ENCODE measurements at regions not wholly inside any gene's neighbourhood (a gene's known extent, or its start where the extent isn't known, plus 50 kb on each side); places are given as distances from the start of the nearest gene placed in this dataset.
"Not testable (repeated sequence)": the region's sequence is repeated elsewhere in the genome, so short reads cannot be mapped to it uniquely, and the experiment has no call there.

DNA sequence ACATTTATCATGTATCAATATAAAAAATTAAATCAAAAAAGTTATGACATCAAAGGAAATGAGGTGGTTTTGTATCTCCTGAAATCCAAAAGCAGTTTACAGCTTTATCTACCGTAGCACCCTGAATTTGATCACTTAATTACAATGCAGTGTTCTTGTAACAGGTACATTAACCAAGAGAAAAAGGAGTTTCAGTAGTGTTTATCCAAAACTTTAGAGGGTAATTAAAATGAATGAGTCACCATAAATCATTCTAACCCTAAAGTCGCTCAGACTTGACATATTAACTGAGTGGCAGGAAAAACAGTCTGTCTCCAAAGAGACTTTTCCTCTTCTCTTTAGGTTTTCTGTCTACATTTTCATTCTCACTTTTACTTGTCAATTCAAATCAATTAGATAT lies 907.6 kb upstream of the EPHA5 start:
- no peak for DNase-seq

DNA sequence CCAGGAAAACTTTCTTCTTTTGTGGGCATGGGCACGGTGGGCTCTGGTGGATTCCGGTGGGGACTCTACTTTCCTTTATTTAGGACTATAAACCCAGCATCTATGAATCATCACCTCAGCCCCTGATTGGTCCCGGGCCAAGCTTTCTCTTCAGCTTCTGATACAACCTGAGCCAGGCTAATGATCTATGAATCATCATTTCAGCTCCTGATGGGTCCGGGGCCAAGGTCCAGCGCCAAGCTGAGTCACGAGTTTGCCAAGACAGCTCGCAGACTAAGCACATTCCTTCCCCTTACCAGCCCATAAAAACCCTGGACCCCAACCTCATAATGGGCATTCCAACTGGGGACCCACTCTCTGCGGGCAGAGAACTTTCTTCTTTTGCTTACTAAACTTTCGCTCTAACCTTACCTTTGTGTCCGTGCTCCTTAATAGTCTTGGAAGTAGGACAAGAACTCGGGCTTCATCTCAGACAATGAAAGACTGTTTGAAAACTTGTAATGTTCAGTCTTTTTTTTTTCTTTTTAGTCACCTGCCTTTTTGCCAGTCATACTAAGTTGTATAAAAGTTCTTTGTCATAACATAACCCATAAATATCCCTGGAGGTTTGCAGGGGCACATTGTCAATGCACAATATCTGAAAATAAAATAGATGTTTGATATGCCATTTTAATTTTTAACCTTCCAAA lies 904.9 kb upstream of the EPHA5 start:
- DNase-seq = no peak

DNA sequence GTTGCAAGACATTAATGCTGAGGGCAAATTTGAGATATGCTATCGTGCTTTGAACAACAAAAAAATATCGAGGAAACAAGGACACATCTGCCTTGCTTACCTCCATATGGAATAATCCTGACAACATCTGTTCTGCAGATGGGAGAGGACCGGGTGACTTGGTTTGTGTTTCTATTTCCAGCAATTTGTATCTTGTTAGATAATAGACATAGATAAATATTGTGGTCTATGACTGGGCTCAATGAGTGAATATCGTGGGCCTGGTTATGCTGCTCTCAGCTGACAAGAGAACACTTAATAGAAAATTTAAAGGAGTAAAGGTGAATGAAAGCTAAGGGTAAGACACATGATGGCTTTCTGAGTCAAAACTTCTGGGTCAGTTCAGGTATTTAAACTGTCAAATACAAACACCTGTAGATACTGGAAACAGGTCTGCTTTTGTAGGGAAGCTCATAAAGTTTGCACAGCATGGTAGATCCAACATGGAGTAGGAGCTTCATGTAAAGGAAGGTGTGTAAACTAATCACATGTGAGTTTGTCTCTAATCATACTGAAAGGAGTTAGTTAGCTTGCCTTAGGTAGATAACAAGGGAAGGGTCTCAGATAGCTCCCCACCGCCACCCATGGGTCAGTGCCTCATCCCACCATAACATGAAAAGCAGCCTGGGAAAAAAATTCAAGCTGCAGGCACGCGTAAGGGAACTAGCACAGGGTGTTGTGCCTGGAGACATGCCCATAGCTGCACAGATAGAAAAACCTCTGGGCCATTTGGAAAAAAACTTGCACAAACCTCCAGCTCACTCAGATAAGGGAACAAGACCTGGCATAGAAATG lies 904.1 kb upstream of the EPHA5 start:
- no peak for DNase-seq

DNA sequence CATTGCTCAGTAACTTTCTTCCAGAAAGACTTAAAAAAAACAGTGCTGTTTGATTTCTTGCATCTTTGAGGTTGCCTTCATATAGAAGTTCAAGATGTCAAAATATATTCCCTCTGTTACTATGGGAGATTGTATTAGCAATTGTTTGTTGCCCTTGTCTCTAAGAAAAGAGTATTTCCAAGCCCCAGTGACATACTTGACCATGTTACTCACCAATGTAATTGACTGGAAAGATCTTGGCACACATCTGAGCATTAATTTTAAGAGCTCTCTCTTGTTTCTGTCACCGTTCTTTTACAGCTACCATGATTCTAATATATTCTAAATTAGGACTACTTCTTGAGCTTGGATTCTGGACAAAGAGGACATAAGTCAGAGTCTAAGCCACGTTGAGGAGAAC lies 902.7 kb upstream of the EPHA5 start:
- DNase-seq = no peak

DNA sequence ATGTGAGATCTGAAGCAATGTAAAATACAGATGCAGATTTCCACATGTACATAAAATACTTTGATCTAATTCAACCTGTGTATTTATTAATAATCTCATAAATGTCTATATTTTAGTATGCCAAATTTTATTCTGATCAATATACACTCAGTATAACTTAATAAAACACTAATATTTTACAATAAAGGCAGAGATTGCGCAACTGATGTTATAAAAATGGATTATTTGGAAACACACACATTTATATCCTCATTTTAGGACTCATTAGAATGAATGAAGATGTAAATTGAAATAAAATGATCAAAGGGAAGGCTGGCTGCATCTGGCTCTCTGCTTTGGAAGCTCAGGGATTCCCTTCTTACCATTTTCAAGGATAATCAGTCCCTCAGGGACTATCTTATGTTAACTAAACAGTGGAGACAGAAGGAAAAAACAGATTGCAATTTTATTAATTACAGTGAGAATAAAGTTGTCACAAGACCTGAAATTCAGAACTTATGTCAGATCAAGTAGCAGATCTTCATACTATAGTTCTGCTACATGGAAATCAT lies 900.9 kb upstream of the EPHA5 start:
- no peak for DNase-seq

DNA sequence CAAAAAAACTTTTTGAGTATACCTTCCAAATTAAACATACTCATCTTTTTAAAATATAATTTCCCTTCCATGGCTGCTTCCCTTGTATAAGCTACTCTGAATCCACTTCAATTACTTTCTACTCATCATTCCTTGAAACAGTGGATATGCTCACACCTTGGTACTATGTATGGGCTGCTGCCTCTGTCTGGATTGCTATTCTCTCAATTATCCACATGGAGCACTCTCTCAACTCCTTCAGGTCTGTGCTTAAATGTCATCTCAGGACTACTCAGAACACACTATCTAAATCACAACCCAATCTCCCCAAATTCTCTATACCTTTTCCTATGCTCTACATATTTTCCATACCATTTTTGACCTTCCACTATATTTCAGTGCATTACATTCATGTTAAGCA lies 898.9 kb upstream of the EPHA5 start:
- DNase-seq = no peak

DNA sequence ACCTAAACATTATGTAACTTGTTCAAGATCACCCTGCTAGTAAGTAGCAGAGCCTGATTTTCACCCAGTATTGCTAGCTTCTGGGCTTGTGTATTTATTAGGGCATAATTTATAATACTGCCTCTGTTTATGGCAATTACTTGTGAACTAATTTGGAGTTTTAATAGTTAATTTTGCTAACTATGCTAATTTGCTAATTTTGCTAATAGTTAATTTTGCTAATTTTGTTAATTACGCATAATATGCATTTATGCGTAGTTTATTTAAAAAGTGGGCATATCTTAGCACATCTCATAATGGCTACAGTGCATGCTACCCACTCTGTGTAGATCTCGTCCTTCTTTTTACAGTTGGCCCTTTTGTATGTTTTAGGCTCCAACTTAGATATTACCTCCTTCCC lies 898.1 kb upstream of the EPHA5 start:
- DNase-seq = no peak

DNA sequence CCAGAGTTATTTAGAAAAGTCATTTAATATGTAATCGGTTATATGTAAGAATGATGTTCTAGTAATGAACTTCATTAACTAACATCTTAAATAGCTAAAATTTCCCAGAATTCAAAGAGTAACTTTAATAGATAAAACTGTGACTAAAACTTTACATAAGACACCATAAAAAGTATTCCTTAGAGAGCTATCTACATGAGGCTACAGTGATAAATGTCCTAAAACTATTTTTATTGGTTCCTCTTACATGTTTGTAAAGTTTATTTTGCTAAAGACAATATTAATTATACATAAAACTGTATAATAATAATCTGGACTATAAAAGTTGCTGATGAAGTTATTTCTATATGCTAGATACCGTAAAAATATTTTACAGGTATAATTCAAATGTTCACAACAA lies 897.7 kb upstream of the EPHA5 start:
- DNase-seq = no peak

DNA sequence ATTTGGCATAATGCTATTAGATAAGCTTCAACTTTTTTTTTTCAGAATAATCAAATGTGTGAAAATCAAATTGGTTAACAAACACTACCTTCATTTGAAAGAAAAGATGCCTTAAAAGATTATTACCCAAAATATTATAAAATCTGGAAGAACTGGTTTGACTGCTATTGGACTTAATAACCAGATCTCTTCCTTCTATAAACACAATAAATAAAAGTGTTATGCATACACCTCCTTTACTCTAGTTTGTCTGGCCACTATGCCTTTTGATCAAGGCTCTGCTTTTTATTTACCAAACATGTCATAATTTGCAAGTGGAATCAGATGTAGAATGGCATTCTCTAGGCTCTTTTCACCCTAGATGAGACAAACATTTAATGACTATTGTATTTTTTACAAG lies 897.3 kb upstream of the EPHA5 start:
- no peak for DNase-seq

DNA sequence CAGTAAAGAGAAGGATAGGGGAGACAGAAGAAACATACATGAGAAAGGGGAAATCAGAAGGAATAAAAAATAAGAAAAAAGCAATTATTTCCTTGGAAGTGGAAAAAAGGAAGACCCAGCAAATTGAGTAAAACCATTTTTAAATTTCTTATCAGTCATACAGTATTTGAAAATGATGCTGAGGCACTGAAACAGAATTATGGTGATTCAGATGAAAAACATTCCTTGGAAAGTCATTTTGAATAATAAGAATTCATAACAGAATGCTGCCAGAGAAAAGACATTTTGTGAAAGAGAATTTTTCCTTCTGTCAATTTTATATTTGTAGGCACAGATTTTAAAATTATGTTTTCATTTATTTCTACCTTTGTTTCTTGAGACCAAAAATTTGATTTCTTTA lies 895.5 kb upstream of the EPHA5 start:
- DNase-seq = no peak

DNA sequence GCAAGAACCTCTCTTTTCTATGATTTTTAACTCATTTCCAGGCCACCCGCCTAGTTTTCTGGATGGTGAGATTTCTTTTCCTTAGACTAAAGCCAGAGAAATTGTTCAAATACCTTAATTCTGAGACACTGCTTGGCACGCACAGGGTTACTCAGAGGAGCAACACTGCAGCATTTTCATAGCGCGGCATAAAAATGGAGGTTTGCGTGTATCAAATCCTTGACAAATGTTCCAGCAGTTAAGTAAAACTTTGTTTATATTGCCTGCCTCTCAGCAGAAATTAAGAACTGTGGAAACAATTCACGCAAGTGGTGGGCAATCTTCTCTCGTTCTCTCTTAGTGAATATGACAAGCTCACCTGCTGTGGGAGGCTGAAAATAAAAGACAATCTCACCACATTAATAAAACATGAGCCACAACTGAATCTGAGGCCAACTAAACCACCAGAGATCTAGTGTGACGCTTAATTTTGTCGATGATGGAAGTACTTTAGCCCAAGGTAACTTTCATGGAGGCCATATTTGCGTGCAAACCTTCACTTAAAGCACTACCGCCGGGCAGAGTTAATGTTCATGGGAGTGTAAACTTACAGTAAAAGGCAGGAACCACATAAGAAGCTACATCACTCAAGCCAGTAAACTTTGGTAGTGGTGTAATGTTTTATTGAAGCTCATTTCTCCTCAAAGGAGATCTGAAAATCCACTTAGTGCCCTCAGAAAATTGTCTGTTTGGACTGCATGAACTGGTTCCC lies 894.8 kb upstream of the EPHA5 start:
- no peak for DNase-seq

DNA sequence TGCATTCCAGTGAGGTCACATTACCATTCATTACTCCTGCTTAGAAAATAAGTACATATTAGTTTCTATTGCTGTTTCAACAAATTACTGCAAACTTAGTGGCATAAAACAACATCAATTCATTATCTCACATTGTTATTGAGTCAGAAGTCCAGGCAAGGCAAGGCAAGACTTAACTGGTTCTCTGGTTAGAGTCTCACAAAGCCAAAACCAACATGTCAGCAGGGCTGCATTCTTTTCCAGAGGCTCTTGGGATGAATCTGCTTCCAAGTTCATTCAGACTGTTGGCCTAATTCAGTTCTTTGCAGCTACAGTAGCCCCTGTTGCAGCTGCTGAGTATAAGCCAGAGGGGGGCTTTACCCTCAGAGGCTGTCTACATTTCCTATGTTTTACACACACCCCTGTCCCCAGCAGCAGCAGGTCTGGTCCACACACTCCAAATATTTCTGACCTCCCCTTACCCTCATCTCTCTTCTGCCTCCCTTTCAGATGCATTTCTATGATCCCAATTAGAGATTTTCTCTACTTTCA lies 892.1 kb upstream of the EPHA5 start:
- DNase-seq = no peak

DNA sequence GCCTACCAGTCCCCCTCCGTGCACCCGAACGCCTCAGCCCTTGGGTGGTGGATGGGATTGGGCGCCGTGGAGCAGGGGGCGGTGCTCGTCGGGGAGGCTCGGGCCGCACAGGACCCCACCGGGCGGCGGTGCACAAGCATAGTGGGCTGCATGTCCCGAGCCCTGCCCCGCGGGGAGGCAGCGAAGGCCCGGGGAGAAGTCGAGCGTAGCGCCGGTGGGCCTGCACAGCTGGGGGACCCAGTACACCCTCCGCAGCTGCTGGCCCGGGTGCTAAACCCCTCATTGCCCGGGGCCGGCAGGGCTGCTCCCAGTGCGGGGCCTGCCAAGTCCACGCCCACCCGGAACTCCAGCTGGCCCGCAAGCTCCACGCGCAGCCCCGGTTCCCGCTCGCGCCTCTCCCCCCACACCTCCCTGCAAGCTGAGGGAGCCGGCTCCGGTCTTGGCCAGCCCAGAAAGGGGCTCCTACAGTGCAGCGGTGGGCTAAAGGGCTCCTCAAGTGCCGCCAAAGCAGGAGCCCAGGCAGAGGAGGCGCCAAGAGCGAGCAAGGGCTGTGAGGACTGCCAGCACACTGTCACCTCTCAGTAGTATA lies 891.3 kb upstream of the EPHA5 start:
- not testable (repeated sequence) for DNase-seq

DNA sequence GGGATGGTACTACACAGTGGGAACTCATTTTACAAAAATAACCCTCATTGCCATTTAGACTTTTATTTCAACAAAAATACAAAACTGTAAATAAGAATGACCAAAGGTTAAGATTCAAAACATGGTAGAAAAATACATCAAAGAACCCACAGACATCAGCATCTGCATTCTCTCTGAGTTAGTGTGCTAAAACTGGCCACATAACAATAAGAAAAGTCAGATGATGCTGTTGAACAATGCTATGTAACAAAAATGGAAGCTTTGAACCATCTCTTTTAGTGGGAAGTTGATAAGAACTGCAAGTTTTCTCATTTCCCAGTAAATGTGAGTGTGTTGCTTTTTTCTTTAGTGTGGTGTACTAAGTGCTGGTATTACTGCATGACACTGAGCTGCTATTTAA lies 888.4 kb upstream of the EPHA5 start:
- no peak for DNase-seq

DNA sequence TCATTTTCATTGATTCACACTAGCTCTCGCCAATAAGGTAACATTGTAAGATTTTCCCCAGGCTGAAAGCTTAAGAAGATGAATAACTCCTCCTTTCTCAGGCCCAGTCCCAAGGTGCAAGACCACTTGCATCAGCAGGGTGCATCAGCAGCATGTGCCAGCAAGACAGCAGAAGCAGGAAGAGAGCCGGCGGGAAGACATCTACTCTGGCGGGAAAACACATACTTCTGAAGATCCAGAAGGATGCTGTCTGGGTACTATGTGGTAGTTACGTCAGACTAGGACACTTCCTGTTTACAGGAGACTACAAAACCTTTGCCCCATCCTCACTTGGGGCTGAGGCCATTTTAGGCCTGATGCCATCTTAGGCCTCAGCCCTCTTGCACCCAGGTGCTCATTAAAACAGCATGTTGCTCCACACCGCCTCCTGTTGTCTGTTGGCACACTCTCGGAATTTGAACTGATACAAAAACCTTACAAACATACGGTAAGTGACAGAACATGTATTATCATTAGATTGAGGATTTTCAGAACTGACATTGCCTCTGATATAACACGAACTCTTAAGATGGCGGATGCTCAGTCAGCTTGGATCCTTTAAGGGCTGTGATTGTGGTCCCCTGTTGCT lies 886.5 kb upstream of the EPHA5 start:
- no peak for DNase-seq

DNA sequence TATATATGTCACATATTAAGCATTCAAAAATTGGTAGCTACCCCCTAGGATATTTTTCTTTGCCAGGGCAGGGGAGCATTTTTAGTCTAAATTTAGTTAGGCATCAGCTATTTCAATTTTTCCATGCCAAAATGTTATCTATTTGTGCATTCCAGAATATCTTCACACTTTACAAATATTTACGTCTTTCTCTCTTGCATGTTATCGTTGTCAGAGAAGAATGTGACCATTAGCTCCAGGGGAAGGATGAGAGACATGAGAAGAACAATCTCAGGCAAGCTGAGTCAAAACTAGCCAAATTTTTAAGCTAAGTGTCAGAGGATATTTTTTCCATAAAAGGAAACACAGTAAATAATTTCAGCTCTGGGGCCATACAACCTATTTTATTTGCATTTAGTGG lies 885.0 kb upstream of the EPHA5 start:
- DNase-seq = no peak

DNA sequence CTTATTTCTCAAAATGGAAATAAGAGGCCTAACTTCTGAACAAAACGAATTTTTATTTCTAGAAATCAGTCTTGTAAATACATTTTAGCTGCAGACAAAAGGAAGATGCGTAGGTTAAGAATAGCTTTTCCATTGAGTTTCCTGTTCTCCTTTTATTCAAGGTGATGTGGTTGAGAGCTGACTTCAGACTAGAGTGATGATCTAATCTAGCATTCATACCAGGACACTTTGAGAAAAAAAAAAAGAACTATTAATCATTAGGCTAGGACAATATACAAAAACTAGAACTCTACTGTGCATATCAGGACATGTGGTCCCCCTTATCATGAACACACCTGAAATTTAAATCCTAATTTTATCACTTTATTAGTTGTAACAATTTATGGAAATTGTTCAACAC lies 884.5 kb upstream of the EPHA5 start:
- DNase-seq = no peak

DNA sequence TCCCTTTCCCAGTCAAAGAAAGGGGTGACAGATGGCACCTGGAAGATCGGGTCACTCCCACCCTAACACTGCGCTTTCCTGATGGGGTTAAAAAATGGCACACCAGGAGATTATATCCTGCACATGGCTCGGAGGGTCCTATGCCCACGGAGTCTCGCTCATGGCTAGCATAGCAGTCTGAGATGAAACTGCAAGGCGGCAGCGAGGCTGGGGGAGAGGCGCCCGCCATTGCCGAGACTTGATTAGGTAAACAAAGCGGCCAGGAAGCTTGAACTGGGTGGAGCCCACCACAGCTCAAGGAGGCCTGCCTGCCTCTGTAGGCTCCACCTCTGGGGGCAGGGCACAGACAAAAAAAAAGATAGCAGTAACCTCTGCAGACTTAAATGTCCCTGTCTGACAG lies 875.0 kb upstream of the EPHA5 start:
- DNase-seq = not testable (repeated sequence)

DNA sequence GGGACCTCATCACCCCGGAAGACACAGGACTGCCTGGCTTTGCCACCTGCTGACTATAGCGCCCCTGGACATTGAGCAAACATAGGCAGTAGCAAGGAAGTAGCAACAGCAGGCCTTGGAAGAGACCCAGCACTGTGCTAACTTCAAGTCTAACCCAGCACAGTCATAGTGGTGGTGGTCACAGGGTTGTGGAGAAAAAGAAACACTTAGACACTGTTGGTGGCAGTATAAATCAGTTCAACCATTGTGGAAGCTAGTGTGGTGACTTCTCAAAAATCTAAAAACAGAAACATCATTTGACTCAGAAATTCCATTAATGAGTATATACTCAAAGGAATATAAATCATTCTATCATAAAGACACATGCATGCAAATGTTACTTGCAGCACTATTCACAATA lies 874.0 kb upstream of the EPHA5 start:
- no peak for DNase-seq

DNA sequence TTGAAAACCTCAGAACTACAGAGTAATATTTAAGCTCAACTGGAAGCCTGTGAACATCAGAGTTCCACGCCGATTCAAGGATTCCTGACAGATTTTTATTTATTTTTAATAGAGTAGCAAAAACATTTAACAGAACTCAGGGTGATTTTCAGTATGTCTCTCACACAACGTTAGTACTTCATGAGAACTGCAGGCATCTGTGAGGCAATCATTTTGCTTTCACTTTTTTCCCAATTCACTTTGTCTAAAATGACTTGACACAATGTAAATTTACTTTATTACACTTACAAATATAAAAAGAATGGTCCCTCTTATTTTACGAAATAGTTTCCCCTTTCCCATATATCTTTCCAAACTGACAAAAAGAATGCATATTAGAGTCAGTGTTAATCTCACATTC lies 869.5 kb upstream of the EPHA5 start:
- no peak for DNase-seq

DNA sequence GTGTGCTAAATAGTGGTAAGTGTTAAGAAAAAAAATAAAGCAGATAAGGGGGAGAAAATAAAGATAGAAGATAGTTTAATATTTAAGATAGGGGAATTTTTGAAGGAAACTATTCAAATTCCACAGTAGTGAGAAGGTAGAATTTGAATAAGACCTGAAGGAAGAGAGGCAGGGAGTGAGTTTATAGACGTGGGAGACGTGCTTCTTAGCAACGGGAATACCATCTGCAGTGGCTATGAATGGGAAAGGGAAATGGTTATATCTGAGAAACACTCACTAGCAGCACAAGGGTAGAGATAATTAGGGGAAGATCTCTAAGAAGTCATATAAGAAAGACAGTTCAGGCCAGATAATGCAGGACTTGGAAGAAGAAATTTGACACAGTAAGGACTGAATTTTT lies 854.5 kb upstream of the EPHA5 start:
- no peak for DNase-seq

DNA sequence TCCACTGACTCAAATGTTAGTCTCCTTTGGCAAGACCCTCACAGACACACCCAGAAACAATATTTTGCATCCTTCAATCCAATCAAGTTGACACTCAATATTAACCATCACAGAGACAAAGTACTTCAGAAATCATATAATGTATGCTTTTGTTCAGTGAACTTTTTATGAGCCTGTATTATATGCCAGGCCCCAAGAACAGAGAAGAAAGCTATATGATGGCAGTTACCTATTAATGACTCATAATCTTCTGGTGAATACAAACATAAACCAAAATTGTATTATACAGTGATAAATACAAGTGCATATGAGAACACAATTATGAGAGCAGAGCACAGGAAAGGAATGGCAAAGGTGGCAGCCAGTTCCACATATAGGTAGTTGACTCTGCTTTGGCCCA lies 852.0 kb upstream of the EPHA5 start:
- DNase-seq = no peak

DNA sequence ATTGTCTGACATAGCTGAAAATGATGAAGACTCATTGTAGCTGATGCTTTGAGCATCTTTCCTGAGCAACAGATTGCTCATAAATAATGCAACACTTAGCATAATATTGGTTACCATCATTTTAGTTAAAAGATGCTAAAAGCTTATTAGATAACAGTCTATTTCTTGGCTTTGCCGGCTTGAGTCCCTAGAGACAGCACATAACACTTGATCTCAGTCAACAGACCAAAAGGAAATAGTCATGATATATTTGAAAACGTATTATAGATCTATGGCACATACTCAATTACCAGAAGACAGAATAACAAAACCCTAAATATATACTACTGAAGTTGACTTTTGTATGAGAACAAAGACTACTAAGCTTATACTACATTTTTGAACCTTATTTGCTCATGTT lies 846.7 kb upstream of the EPHA5 start:
- no peak for DNase-seq
